Superior temporal gyrus (tissue), 1 donor: ENCODE measurements at regions not wholly inside any gene's neighbourhood (a gene's known extent, or its start where the extent isn't known, plus 50 kb on each side); places are given as distances from the start of the nearest gene placed in this dataset.
"Not testable (repeated sequence)": the region's sequence is repeated elsewhere in the genome, so short reads cannot be mapped to it uniquely, and the experiment has no call there.

ENCODE experiments used
- DNase-seq: peaks from one replicate; pipeline ENCODE4 v3.0.0-alpha.2; 2016; ENCODE audit errors: extremely low spot score

- not testable (repeated sequence) for DNase-seq
These were observed 402.1 kb downstream of the TMEM121 start for GRCh38 chr14:105928171-105929111.

DNA sequence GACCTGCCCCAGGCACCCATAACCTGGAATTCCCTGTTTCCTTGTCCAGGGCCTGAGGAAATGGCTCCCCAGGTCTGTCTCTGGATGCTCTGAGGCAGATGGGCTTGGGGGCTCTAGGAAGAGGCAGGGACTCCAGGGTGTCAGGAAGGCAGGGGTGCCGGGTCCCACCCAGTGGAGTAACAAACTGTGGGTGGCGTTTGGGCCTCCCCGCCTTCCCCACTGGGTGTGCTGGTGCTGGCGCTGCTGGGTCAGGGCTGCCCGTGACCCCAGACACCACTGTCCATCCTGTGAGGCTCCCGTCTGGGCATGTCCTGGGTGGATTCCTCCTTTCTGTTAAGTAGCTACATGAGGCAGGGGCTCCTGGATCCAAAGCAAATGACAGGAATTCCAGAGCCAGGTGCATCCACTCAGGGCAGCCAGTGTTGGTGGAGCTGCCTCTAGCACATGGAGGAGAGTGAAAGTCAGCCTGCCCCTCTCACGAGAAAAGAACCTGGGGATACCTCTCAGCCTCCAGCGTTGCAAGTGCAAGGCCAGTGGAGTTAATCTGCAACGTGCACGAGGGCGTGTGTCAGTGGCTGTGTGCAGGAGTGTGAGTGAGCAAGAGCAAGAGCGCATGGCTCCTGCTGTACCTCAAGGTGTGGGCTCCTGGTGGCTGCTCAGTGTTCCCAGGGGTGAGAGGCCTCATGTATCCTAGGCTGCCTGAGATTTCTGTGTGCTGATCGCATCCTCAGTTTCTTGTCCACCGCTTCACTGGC, 403.1 kb downstream of the TMEM121 start:
- DNase-seq: no peak

- no peak for DNase-seq
These were observed 404.2 kb downstream of the TMEM121 start for GRCh38 chr14:105930572-105930971.

GRCh38 chr14:105931808-105932483, 405.6 kb downstream of the TMEM121 start:
- no peak for DNase-seq

- no peak for DNase-seq
These were observed 406.9 kb downstream of the TMEM121 start for GRCh38 chr14:105933238-105933637.

- no peak for DNase-seq
These were observed 409.0 kb downstream of the TMEM121 start for GRCh38 chr14:105935384-105935783.

- DNase-seq: no peak
These were observed 411.1 kb downstream of the TMEM121 start for GRCh38 chr14:105937253-105938054.

DNA sequence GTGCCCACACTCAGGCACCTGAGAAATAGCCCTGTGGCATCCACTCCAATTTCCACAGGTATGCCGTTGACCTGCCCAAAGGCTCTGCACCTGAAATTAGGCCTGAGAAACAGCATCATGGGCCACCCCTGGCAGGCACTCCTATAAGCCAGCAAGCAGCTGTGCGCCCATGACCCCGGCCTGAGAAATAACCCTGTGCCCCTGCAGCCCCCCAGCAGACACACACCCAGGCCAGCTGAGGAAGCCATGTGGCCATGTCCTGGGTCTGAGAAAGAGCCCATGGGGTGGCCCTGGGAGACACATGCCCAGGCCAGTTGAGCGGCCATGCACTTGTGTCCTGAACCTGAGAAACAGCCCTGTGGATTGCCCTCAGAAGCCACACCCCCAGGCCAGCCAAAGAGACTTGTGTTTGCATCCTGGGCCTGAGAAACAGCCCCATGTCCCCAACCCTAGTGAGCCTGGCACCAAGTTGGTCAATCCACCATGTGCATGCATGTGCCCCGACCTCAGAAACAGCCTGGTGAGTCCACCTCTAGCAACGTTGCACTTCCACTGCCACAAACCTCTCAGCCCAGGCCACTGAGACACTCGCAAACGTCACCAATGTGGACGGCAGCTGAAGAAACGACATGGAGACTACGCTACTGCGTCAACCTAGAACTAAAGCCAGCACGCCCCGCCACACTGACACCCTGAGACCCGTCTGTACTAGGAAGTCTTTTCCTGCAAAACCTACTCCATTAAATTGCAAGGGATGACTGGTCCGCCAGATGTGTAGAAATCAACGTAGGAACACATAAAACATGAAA, 411.9 kb downstream of the TMEM121 start:
- no peak for DNase-seq

GRCh38 chr14:105938959-105939358, 412.6 kb downstream of the TMEM121 start:
- no peak for DNase-seq

DNA sequence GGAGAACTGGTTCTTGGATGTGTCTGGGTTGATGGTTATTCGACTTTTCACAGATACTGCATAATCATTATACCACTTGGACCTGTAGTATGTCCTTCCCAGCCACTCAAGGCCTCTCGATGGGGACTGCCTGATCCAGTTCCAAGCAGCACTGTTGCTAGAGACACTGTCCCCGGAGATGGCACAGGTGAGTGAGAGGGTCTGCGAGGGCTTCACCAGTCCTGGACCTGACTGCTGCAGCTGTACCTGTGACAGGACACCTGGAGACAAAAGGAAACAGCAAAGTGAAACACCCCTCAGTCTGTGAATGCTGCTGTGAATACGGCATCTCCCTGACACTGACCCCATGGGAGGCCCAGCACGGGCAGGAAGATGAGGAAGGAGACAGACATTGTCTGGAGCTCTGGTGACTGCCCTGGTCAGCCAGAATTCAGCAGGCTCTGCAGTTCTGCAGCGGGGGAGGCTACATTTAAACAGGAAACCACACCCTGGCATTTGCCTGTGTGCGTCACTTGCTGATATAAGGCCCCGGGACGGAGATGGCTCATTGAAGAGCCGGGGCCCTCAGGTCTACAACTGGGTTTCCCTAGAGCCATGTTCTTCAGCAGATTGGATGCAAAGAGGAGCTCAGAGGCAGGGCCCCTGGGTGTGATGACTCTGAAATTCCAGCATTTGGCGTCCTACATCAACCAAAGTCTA, 413.6 kb downstream of the TMEM121 start:
- DNase-seq: no peak

- no peak for DNase-seq
These were observed 414.3 kb downstream of the TMEM121 start for GRCh38 chr14:105940534-105941225.

DNA sequence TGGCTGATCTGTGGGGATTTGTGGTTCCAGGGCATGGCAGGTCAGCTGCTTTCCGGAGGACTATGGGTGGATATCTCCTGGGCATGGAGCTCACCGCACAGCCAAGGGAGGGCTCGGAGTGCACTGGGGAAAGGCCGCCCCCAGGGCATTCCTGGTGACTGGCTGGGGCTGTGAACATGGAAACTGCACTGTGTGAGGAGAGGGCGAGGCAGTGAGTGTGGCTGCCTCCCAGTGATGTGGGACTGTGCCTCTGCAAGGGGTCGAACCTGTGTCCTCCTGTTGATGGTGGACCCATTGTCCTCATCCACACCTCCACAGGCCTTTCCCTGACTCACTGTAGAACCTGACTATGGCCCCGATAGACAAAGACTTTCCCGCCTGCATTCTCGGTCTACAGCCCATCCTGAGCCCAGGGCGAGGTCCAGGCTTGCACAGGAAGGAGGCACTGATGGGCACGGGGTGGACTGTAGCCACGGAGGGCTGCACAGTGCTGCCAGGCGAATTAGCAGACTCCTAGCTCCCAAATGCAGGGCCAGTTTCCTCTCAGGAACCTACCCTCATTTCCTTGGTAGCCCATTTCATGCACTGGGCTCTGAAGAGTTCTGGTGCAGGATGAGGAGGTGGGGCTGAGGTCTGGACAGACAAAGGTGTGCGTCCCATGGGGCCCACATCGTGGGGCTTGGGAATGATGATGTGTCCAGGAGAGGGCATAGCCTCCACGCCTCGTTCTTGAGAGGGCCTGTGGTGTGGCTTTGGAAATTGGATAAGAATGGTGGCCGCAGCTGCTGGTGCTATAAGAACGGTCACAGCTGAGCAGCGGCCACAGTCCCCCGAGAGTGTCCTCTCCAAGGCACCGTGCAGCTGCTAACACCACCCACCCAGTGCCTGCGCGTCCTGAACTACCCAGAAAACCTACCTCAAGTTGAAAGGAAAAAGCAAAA, 415.1 kb downstream of the TMEM121 start:
- DNase-seq: no peak

GRCh38 chr14:105942725-105943124, 416.3 kb downstream of the TMEM121 start:
- DNase-seq: not testable (repeated sequence)

- DNase-seq: no peak
These were observed 417.7 kb downstream of the TMEM121 start for GRCh38 chr14:105943973-105944602.

GRCh38 chr14:105944632-105945610, 418.5 kb downstream of the TMEM121 start:
- DNase-seq: no peak

DNA sequence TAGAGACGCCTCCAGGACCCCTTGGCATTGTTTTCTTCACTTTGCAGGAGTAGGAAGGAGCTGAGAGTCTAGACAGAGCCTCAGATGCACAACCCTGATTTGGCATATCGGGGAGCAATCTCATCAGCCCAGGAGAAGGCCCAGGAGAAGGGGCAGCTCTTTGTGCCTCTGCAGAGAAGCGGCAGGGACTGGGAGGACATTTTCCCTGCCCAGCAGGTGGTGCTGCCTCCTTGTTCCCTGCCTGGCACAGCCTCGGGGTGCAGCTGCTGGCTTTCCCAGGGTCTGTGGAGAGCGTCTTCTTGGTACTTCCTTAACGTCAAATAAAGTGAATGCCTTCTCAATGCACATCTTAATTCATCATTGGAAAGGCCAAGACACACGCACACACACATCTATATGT, 419.5 kb downstream of the TMEM121 start:
- no peak for DNase-seq
